ENCODE measurements at regions not wholly inside any gene's neighbourhood (a gene's known extent, or its start where the extent isn't known, plus 50 kb on each side); places are given as distances from the start of the nearest gene placed in this dataset.

- TF ChIP-seq CTCF (IDR thresholded peaks at IDR 0.05) (no peak), POLR2A (IDR thresholded peaks at IDR 0.05) (no peak), POLR2AphosphoS5 (IDR thresholded peaks at IDR 0.05) (no peak), EP300 (IDR thresholded peaks at IDR 0.05; ENCODE audit: low read depth) (no peak)
Observed at GRCh38 chr2:235195921-235196320, 244.1 kb downstream of the SH3BP4 start.
